HL-60/S4 (cell line): ENCODE measurements at regions not wholly inside any gene's neighbourhood (a gene's known extent, or its start where the extent isn't known, plus 50 kb on each side); places are given as distances from the start of the nearest gene placed in this dataset.

Source experiments
- in situ Hi-C: fragments of 300-500 bp; cut with MboI; formaldehyde crosslinking; loops from 2 replicates; pipeline ENCODE4 v1.14.3; 2022; ENCODE audit warnings: low sequenced_read_pairs

DNA sequence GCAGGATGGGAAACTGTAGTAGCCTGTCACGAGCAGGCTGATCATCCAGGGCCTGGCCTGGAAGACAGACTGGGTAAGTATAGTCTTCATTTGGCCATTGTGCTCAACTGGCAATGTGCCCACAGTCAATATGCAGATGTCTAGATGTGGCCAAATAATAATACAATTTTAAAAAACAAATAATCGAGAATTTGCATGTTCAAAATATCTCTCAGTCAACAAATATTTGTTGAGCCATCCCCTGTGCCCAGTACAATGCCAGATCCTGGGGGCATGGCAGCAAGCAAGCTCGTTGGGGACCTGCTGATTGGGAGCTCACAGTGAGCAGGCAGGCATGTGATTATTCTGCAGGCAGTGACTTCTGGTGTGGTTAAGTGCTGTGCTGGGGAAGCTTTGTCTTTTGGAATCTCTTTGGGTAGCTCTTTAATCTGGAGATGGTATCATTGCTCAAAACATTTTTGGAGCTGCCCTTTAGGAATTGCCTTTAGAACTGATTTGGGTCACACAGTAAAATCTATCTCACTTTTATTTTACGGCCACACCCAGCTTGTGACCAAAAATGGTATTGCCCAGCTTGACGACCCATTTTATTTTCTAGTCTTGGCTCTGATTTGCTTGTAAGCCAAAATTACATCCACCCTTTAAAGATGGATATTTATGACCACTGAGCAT is 92.2 kb downstream of the PLCE1 start:
- in situ Hi-C loops, result no loop called here

GRCh38 chr10:94088926-94089381 is 95.2 kb downstream of the PLCE1 start:
- in situ Hi-C loops, result no loop called here

DNA sequence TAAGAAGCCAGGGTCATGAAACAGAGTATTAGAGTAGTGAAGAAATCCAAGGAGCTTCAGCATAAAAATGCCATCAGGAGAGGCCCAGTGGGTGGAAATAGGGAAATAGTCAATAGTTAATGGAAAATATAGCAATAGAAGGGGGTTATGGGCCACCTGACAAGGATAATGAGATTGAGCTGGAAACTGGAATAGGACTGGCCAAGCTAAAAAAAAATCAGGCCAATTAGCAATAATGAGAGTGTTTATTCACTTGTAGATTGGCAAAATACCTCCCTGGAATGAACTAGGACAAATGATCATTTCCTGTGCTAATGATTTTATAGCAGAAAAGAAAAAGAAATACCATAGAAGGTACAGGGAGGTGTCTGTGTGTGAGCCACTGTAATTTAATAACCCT is 97.9 kb downstream of the PLCE1 start:
- in situ Hi-C loops, result no loop called here

- in situ Hi-C loops, result no loop called here
These were observed 99.1 kb downstream of the PLCE1 start for GRCh38 chr10:94092848-94093247.

DNA sequence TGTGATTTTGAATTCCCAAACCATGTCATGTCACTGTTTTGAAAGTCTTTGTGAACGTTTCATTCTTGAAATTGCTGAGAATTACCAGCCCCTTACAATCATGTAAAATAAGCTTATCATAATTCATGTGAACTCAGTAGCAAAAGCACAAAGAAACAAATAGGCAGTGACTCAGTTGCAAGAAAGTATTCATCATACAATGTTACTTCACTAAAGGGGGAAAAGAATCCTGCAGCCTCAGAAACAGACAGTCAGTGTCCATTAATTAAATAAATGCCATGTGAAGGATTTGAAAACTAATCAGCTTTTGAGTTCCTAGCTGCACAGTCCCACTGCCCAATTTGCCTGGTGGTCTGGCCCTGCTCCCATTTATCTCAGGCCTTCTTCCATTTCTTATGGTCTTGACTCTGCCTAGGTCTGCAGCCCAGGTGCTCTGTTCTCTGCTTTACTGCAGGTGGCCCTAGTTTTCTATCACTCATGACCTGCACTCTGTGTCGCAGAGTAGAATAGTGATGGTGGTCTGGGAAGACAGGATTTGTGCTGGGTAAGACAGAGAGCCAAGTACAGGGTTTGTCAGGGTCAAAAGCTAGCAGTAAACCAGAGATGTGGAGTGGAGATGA is 99.7 kb downstream of the PLCE1 start:
- in situ Hi-C loops, result no loop called here

GRCh38 chr10:94094540-94094939 is 100.8 kb downstream of the PLCE1 start:
- in situ Hi-C loops, result no loop called here

- in situ Hi-C loops, result no loop called here
These were observed 103.9 kb downstream of the PLCE1 start for GRCh38 chr10:94097656-94098055.

DNA sequence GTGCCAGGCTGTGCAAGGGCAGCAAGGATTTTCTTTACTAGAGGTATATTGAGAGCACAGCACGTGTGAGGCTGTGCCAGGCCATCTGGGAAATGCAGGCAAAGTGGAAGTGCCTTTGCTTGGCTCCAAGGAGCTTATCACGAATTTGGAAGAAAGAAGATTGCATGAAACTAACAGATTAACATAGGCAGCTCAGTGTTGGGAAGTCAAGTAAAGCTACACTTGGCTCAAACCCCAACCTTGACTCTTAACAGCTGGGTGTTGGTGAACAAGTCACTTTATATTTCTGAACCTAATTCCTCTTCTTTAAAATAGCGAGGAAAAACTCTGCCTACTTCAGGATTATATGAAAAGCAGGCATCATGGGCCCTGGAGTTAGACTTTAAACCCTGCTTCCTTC is 105.2 kb downstream of the PLCE1 start:
- in situ Hi-C loops, result no loop called here

GRCh38 chr10:94101894-94102293 is 108.2 kb downstream of the PLCE1 start:
- in situ Hi-C loops, result no loop called here

GRCh38 chr10:94102436-94102835 is 108.7 kb downstream of the PLCE1 start:
- in situ Hi-C loops, result no loop called here

DNA sequence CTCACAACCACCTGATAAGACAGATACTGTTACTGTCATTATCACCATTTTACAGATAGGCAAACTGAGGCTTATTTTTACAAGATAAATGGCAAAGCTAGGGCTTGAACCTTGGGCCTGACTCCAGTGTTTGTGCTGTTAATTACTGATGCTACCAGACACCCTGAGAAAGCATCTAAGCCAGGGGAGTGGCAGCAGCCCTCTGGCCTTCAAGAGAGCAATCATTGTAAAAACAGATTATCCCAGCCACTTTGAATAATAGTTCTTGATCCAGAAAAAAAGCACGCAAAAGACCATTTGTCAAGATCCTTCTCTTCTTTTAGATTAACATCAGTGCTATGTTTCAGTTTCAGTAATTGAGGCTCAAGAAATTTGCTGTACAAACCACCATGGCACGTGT is 109.5 kb downstream of the PLCE1 start:
- in situ Hi-C loops, result no loop called here

DNA sequence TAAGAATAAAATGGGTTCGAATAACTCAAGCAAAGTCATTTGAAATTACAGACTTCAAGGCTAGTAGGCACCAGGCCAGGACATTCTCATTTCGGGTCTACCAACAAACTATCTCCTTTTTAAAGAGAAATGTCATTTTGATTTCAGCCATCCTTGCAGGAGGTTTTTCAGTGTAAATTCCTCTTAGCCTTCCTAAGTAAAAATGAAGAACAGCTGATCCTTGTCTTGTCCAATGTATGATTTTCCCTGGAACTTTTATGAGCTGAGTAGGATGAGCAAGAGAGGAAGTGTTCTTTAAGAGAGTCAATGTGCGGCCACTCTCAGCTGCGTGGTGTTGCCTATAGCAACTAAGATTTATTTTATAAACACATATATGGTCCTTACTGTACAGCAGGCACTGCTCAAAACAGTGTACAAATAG is 110.1 kb downstream of the PLCE1 start:
- in situ Hi-C loops, result no loop called here

- in situ Hi-C loops, result no loop called here
These were observed 110.7 kb downstream of the PLCE1 start for GRCh38 chr10:94104316-94105000.

DNA sequence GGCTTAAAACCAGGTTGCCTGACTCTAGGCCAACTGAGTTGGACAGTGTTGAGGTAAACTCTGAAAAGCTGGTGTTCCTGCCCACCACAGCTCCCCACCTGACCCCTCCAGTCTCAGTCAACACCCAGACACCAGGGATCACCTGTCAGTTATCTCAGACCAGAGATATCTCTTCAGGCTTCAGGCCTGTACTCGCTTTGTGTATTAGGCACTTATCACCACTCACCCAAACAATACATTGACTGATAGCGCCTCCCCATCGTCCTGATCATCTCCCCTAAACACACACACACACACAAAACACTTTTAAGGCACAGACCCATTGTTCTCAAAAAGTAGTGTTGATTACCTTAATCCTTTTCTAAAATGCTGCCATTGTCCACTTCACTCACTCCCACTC is 111.5 kb downstream of the PLCE1 start:
- in situ Hi-C loops, result no loop called here

DNA sequence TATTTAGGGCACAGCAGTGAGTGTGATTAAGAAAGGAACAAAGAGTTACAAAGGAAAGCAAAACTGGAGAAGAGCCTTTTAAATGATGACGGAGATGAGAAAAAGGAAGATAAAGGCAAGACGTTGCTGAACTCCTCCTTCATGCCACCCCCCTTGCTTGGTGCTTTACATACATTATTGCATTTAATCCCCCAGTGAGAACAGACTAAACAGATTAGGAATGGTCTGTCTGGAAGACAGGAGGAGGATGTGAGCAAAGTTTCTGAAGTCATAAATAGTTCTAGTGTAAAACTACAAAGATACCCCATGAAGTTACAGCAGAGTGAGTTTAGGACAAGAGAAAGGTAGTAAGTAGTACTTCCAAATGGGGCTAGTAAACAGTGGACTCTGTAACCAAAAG is 113.5 kb downstream of the PLCE1 start:
- in situ Hi-C loops, result no loop called here

GRCh38 chr10:94108200-94108599 is 114.5 kb downstream of the PLCE1 start:
- in situ Hi-C loops, result no loop called here

DNA sequence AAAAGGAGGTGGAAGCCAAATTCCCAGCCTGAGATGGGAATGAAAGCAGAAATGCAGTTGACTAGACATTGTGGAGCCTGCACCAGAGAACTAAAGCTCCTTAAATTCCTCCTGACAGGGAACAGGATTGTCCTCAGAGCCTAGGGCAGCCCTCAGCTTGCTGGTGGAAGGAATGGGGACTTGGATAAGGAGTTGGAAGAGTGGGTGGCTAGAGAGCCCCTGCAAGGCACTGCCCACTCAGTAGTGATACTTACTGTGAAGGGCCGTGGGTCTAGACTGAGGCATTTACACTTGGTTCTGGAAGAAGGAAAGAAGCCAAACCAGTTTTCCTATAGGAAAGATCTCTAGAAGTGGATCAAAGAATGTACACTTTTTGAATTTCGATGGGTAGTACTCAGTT is 117.6 kb downstream of the PLCE1 start:
- in situ Hi-C loops, result no loop called here

DNA sequence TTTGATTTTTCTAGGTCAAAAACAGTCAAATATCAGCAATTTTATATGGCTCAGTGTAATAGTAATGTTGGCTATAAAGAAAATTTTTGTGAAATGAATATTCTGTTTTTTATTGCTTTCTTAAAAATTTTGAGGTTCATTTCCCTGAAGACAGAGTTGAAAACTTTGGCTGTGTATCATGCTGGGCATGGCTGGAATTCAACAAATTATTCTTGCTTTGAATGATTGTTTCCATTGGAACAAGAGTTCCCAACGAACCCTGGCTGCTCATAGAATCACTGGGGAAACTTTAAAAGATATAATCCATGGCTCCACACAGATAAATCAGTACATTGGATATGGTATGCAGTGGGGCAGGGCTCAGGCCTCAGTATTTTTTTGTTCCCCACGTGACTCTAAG is 118.6 kb downstream of the PLCE1 start:
- in situ Hi-C loops, result no loop called here

GRCh38 chr10:94115725-94116124 is 122.0 kb downstream of the PLCE1 start:
- in situ Hi-C loops, result no loop called here

GRCh38 chr10:94116848-94117247 is 123.1 kb downstream of the PLCE1 start:
- in situ Hi-C loops, result no loop called here

DNA sequence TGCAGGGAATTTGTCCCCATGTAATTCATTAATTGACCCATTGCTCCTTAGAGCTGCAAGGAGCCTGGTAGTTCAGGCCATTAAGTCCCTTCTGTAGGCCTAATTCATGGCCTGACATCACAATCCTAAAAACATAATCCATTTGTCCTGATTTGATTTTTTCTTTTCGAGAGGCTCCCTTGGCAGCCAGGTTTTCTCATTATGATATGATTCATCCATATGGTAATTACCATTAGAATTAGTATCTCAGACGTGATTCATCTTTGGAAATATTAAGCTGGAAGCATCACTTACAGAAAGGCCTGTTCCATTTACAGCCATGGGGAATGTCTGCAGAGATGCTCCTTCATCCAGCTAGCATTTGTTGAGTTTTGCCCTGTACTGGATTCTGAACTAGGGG is 128.5 kb downstream of the PLCE1 start:
- in situ Hi-C loops, result no loop called here

GRCh38 chr10:94123258-94123995 is 129.7 kb downstream of the PLCE1 start:
- in situ Hi-C loops, result no loop called here
